ENCODE measurements at regions not wholly inside any gene's neighbourhood (a gene's known extent, or its start where the extent isn't known, plus 50 kb on each side); places are given as distances from the start of the nearest gene placed in this dataset.

DNA sequence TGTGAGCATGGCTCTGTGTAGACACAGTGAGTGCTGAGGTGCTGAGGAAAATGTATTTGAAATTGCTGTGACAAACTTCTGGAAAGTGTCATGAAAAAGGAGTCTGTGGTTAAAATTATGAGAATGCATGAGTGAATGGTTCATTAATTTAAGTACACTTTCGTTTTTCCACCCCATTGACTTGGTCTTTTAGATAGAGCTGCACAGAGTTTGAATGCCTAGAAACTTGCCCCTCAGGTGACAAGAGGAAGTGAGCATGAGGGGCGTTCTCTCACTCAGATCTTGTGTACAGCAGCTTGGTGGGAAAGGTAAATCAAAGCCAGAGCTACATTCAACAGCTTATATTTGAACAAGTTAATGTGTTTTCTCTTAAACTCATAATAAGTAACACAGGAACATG is 296.8 kb downstream of the WDR72 start:
- DNase-seq (ENCODE audit: low read depth): no peak
- TF ChIP-seq, protein P1, sequence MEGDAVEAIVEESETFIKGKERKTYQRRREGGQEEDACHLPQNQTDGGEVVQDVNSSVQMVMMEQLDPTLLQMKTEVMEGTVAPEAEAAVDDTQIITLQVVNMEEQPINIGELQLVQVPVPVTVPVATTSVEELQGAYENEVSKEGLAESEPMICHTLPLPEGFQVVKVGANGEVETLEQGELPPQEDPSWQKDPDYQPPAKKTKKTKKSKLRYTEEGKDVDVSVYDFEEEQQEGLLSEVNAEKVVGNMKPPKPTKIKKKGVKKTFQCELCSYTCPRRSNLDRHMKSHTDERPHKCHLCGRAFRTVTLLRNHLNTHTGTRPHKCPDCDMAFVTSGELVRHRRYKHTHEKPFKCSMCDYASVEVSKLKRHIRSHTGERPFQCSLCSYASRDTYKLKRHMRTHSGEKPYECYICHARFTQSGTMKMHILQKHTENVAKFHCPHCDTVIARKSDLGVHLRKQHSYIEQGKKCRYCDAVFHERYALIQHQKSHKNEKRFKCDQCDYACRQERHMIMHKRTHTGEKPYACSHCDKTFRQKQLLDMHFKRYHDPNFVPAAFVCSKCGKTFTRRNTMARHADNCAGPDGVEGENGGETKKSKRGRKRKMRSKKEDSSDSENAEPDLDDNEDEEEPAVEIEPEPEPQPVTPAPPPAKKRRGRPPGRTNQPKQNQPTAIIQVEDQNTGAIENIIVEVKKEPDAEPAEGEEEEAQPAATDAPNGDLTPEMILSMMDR (IDR thresholded peaks at IDR 0.05; ENCODE audit: control insufficient read depth, insufficient read depth, low read depth, low read length, missing control alignments): no peak
- H3K4me3 ChIP-seq (ENCODE audit: control insufficient read depth, low read depth, low read length): no peak overlapping the region

DNA sequence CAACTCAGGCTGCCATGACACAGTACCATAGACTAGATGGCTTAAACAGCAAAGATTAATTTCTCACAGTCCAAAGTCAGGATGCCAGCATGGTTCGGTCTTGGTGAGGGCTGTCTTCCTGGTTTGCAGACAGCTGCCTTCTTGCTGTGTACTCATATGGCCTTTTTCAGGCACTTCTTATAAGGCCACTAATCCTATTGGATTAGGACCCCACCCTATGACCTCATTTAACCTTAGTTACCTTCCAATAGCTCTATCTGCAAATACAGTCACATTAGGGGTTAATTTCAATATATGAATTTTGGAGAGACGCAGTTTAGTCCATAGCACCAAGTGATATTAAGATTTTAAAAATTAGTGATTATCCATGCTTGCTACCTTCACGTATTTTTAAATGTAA is 297.8 kb downstream of the WDR72 start:
- DNase-seq (ENCODE audit: low read depth): no peak
- TF ChIP-seq, protein P1 (IDR thresholded peaks at IDR 0.05; ENCODE audit: control insufficient read depth, insufficient read depth, low read depth, low read length, missing control alignments): no peak
- H3K4me3 ChIP-seq (ENCODE audit: control insufficient read depth, low read depth, low read length): no peak overlapping the region

DNA sequence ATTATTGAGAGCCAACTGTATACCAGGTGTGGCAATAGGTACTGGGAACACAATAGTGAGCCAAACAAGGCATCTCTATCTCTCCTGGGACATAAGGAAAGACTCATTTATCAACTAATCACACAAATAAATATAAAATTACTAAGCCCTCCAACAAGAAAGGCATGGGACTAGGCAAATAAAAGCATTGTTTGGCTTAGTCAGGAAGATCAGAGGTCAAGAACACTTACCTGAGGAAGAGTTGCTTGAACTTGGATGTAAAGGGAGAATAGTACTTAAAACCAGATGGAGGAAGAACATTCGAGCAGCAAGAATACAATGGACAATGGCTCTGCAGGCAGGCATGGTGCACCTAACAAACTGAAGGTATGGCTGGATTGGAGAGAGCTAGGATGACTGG is 300.7 kb downstream of the WDR72 start:
- H3K4me3 ChIP-seq (ENCODE audit: control insufficient read depth, low read depth, low read length): no peak overlapping the region
- TF ChIP-seq, protein P1 (IDR thresholded peaks at IDR 0.05; ENCODE audit: control insufficient read depth, insufficient read depth, low read depth, low read length, missing control alignments): no peak
- no peak for DNase-seq (ENCODE audit: low read depth)

DNA sequence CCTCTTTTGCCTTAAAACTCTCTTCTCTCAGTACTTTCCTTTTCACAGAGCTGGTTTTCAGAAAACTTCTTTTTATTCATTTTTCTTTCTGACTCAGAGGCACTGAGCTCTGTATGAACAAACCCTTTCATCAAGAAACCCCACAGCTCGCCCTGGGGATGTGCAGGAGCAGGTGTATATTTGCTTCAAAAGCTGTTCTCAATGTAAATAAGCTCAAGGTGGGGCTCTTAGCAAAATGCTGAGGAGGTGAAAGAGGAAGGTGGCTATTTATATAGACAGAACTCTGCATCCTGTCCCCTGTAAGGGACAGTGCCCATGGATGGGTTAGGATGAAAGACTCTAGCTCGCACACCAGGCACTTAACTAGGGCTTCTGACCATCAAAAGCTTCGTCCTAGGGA is 302.0 kb downstream of the WDR72 start:
- TF ChIP-seq, protein P1 (IDR thresholded peaks at IDR 0.05; ENCODE audit: control insufficient read depth, insufficient read depth, low read depth, low read length, missing control alignments): no peak
- no peak for DNase-seq (ENCODE audit: low read depth)
- no peak overlapping the region for H3K4me3 ChIP-seq (ENCODE audit: control insufficient read depth, low read depth, low read length)

DNA sequence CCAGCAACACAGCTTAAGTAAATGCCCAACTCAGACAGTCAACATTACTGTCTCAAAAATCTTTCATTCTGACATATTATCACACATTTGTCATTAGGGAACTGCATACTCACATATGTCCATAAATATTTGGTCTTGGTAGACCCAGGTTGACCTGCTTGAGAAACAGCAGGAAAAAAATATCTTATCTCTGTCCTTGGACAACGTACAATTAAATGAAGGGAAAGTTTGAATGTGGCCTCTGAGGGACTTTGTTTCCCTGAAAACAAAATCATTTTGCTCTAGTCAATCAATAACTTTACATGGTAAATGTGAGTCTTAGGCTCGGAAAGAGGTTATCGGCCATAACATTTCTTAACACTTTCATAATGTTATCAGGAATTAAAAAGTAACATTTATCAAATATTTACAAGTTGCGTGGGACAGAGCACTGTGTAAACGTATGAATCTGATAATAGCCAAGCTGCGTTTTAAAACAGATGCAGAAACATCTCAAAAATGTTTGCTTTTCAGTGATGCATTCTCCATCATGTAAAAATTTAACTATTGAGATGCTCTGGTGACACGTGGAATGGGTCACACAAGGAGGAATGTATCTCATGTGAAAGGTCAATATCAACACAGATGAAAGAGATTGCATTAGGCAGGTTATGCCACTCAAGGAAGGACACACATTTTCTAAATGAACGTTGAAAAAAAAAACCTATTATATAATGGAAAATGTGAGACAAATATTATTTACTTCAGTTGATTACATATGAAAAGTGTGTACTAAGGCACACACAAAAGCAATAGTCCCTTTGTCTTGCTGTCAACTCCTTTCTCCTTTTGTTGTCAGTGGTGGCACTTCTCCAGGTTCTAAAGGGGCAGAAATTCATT is 304.4 kb downstream of the WDR72 start:
- no peak overlapping the region for H3K4me3 ChIP-seq (ENCODE audit: control insufficient read depth, low read depth, low read length)
- TF ChIP-seq, protein P1 (IDR thresholded peaks at IDR 0.05; ENCODE audit: control insufficient read depth, insufficient read depth, low read depth, low read length, missing control alignments): no peak
- no peak for DNase-seq (ENCODE audit: low read depth)

DNA sequence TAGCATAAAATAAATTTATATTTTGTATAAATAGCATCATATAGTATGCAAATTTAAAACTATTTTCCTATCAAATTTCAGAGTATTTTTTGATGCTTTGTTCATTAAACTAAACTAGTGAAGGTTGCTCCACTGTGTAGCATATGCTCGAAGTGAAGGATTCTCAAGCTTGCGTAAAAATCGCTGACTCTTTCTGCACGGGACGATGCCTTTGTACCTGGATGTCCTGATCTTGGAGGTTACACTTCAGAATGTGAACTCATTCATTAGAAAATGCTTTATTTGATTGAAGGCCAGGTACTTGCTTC is 305.0 kb downstream of the WDR72 start:
- no peak overlapping the region for H3K4me3 ChIP-seq (ENCODE audit: control insufficient read depth, low read depth, low read length)
- DNase-seq (ENCODE audit: low read depth): no peak
- TF ChIP-seq, protein P1 (IDR thresholded peaks at IDR 0.05; ENCODE audit: control insufficient read depth, insufficient read depth, low read depth, low read length, missing control alignments): no peak
